HEK293 (cell line): ENCODE measurements at regions not wholly inside any gene's neighbourhood (a gene's known extent, or its start where the extent isn't known, plus 50 kb on each side); places are given as distances from the start of the nearest gene placed in this dataset.

Experiments
- CTCF ChIA-PET: fragments of 350-600 bp; formaldehyde crosslinking; extraction: SDS; loops from one replicate; lab custom pipeline; 2021; ENCODE audit warnings: antibody characterized with exemption; lab: Yijun Ruan, JAX
- POLR2A ChIA-PET: fragments of 300-600 bp; formaldehyde crosslinking; extraction: SDS; loops from one replicate; lab custom pipeline; 2020; ENCODE audit warnings: antibody characterized with exemption, inconsistent platforms; lab: Yijun Ruan, JAX
- H3K27ac ChIP-seq: fragments of 200-500 bp; sonication (Bioruptor generic); 2 replicates; pipeline ENCODE4 v1.5.1; 2014; ENCODE audit warnings: low read depth, low read length, control low read depth, inconsistent platforms; ENCODE audit errors: extremely low read depth
- H3K36me3 ChIP-seq, 2 experiments: fragments of 200-500 bp in 1 of 2; sonication (Bioruptor generic) in 1 of 2; 1 replicate in 1 of 2; 2 replicates in 1 of 2; pipeline ENCODE4 v1.5.1; 2014 to 2017; ENCODE audit warnings: inconsistent platforms in 2 of 2, low read length in 2 of 2; ENCODE audit not compliant: control insufficient read depth in 2 of 2, insufficient read depth in 1 of 2
- H3K4me1 ChIP-seq: fragments of 200-500 bp; sonication (Bioruptor generic); 2 replicates; pipeline ENCODE4 v1.5.1; 2014; ENCODE audit warnings: mild to moderate bottlenecking, low read length, inconsistent platforms; ENCODE audit not compliant: control insufficient read depth, insufficient read depth
- H3K4me3 ChIP-seq: 2 replicates; pipeline ENCODE4 v1.5.1; 2011; ENCODE audit warnings: low read depth, mild to moderate bottlenecking, control low read depth, low read length, moderate library complexity
- H3K9me3 ChIP-seq: fragments of 200-500 bp; sonication (Bioruptor generic); 2 replicates; pipeline ENCODE4 v1.5.1; 2014; ENCODE audit warnings: low read depth, low read length, inconsistent platforms; ENCODE audit not compliant: control insufficient read depth, insufficient read depth
- GLIS2 ChIP-seq: fragments of 450-650 bp; formaldehyde crosslinking; IDR thresholded peaks from 2 replicates; pipeline ENCODE4 v1.5.1; 2016; ENCODE audit warnings: missing biosample characterization, missing genetic modification characterization
- KLF10 ChIP-seq: fragments of 450-650 bp; IDR thresholded peaks from 2 replicates; pipeline ENCODE4 v1.5.1; 2018; ENCODE audit warnings: missing biosample characterization, mild to moderate bottlenecking, missing genetic modification characterization
- PRDM6 ChIP-seq: fragments of 450-650 bp; formaldehyde crosslinking; IDR thresholded peaks from 2 replicates; pipeline ENCODE4 v1.5.1; 2017; ENCODE audit warnings: missing biosample characterization, missing genetic modification characterization
- TSHZ1 ChIP-seq: fragments of 450-650 bp; formaldehyde crosslinking; IDR thresholded peaks from 2 replicates; pipeline ENCODE4 v1.5.1; 2016; ENCODE audit warnings: missing biosample characterization, missing genetic modification characterization, borderline replicate concordance
- ZBTB10 ChIP-seq: fragments of 450-650 bp; formaldehyde crosslinking; IDR thresholded peaks from 2 replicates; pipeline ENCODE4 v1.5.1; 2016; ENCODE audit warnings: missing biosample characterization, missing genetic modification characterization
- ZBTB48 ChIP-seq: fragments of 450-650 bp; formaldehyde crosslinking; IDR thresholded peaks from 2 replicates; pipeline ENCODE4 v1.5.1; 2016; ENCODE audit warnings: missing biosample characterization, missing genetic modification characterization
- ZNF202 ChIP-seq: fragments of 450-650 bp; formaldehyde crosslinking; IDR thresholded peaks from 2 replicates; pipeline ENCODE4 v1.5.1; 2016; ENCODE audit warnings: missing biosample characterization, missing genetic modification characterization, borderline replicate concordance
- ZNF302 ChIP-seq: fragments of 450-650 bp; formaldehyde crosslinking; IDR thresholded peaks from 2 replicates; pipeline ENCODE4 v1.5.1; 2016; ENCODE audit warnings: missing biosample characterization, missing genetic modification characterization, low read depth
- ZNF354C ChIP-seq: fragments of 450-650 bp; formaldehyde crosslinking; IDR thresholded peaks from 2 replicates; pipeline ENCODE4 v1.5.1; 2016; ENCODE audit warnings: missing biosample characterization, missing genetic modification characterization, low read depth, borderline replicate concordance
- ZNF426 ChIP-seq: fragments of 450-650 bp; formaldehyde crosslinking; IDR thresholded peaks from 2 replicates; pipeline ENCODE4 v1.5.1; 2017; ENCODE audit warnings: missing biosample characterization, missing genetic modification characterization, mild to moderate bottlenecking, inconsistent platforms, moderate library complexity
- ZNF521 ChIP-seq: fragments of 450-650 bp; formaldehyde crosslinking; IDR thresholded peaks from 2 replicates; pipeline ENCODE4 v1.5.1; 2017; ENCODE audit warnings: missing biosample characterization, mild to moderate bottlenecking, missing genetic modification characterization
- ZNF529 ChIP-seq: fragments of 450-650 bp; formaldehyde crosslinking; IDR thresholded peaks from 2 replicates; pipeline ENCODE4 v1.5.1; 2017; ENCODE audit warnings: missing genetic modification characterization, missing biosample characterization; ENCODE audit not compliant: insufficient replicate concordance
- ZNF596 ChIP-seq: fragments of 450-650 bp; IDR thresholded peaks from 2 replicates; pipeline ENCODE4 v1.5.0; 2018; ENCODE audit warnings: missing biosample characterization, mild to moderate bottlenecking, missing genetic modification characterization, moderate library complexity
- ZNF747 ChIP-seq: fragments of 450-650 bp; formaldehyde crosslinking; IDR thresholded peaks from 2 replicates; pipeline ENCODE4 v1.5.1; 2016; ENCODE audit warnings: missing biosample characterization, missing genetic modification characterization
- ZNF785 ChIP-seq: fragments of 450-650 bp; formaldehyde crosslinking; IDR thresholded peaks from 2 replicates; pipeline ENCODE4 v1.5.1; 2016; ENCODE audit warnings: missing biosample characterization, missing genetic modification characterization
- ZNF792 ChIP-seq: fragments of 450-650 bp; formaldehyde crosslinking; IDR thresholded peaks from 2 replicates; pipeline ENCODE4 v1.5.1; 2016; ENCODE audit warnings: missing biosample characterization, missing genetic modification characterization
- ZNF830 ChIP-seq: fragments of 450-650 bp; IDR thresholded peaks from 2 replicates; pipeline ENCODE4 v1.5.0; 2018; ENCODE audit warnings: missing biosample characterization, missing genetic modification characterization, low read depth, mild to moderate bottlenecking, moderate library complexity
- ZNF843 ChIP-seq: fragments of 450-650 bp; formaldehyde crosslinking; IDR thresholded peaks from 2 replicates; pipeline ENCODE4 v1.5.1; 2016; ENCODE audit warnings: missing biosample characterization, missing genetic modification characterization

- no peak overlapping the region for H3K4me3 ChIP-seq
- TF ChIP-seq ZNF747 (tag by site-specific recombination): no peak
- TF ChIP-seq KLF10 (tag by site-specific recombination): no peak
- no peak for TF ChIP-seq TSHZ1 (tag by site-specific recombination)
- no peak for TF ChIP-seq ZNF521 (tag by site-specific recombination)
- no peak for TF ChIP-seq ZNF830 (tag by site-specific recombination)
- TF ChIP-seq ZNF785: no peak
- no peak for TF ChIP-seq ZNF843 (tag by site-specific recombination)
- no peak for TF ChIP-seq ZNF792 (tag by site-specific recombination)
- no peak for TF ChIP-seq ZNF302 (tag by site-specific recombination)
- TF ChIP-seq ZNF354C: no peak
- no peak for TF ChIP-seq PRDM6 (tag by site-specific recombination)
- TF ChIP-seq GLIS2: no peak
- TF ChIP-seq ZBTB10 (tag by site-specific recombination): no peak
- no peak for TF ChIP-seq ZNF596 (tag by site-specific recombination)
- no peak for TF ChIP-seq ZNF202 (tag by site-specific recombination)
- TF ChIP-seq ZNF426 (tag by site-specific recombination): no peak
- TF ChIP-seq ZBTB48 (tag by site-specific recombination): no peak
- H3K36me3 ChIP-seq: no peaks in the 10 kb centered on the region
- no peaks in the 10 kb centered on the region for H3K4me1 ChIP-seq
- POLR2A ChIA-PET: no interaction called here
- H3K9me3 ChIP-seq: no peaks in the 10 kb centered on the region
- CTCF ChIA-PET: interaction anchor here (0.7 kb wide), 1 partner anchor 942 kb away, joined by 3 read pairs; no protein-coding TSS in a partner anchor
- no peak overlapping the region for H3K27ac ChIP-seq
These were observed 108.5 kb downstream of the MANEA start for GRCh38 chr6:95685822-95686221.

GRCh38 chr6:95686272-95686671, 108.9 kb downstream of the MANEA start:
- ChIA-PET CTCF (interaction anchor here (0.6 to 0.7 kb wide), 2 partner anchors 941 to 942 kb away, joined by 3 to 7 read pairs; no protein-coding TSS in a partner anchor), POLR2A (no interaction called here)
- no peak overlapping the region for H3K27ac ChIP-seq
- H3K9me3 ChIP-seq: no peaks in the 10 kb centered on the region
- no peaks in the 10 kb centered on the region for H3K4me1 ChIP-seq
- no peak overlapping the region for H3K4me3 ChIP-seq
- H3K36me3 ChIP-seq: no peaks in the 10 kb centered on the region
- no peak for TF ChIP-seq ZNF354C
- TF ChIP-seq ZNF529 (tag by site-specific recombination): no peak
